OCI-LY1 (cell line): ENCODE measurements at regions not wholly inside any gene's neighbourhood (a gene's known extent, or its start where the extent isn't known, plus 50 kb on each side); places are given as distances from the start of the nearest gene placed in this dataset.

Source experiments
- CTCF ChIP-seq: fragments of 200-600 bp; sonication (generic), shearing (Covaris generic); IDR thresholded peaks from 2 replicates; pipeline ENCODE4 v1.5.1; 2017; ENCODE audit warnings: mild to moderate bottlenecking, antibody characterized with exemption, low read length, moderate library complexity, mixed read lengths
- EZH2 ChIP-seq: fragments of 200-600 bp; sonication (generic), shearing (Covaris generic); IDR thresholded peaks from 2 replicates; pipeline ENCODE4 v1.8.0; 2017; ENCODE audit warnings: borderline replicate concordance, mixed run types, mild to moderate bottlenecking, antibody characterized with exemption, low read length, moderate library complexity, mixed read lengths

- TF ChIP-seq CTCF (no peak), EZH2 (no peak)
Observed at GRCh38 chr6:169048865-169049205, 204.8 kb downstream of the THBS2 start.
